SK-N-SH (cell line): ENCODE measurements at regions not wholly inside any gene's neighbourhood (a gene's known extent, or its start where the extent isn't known, plus 50 kb on each side); places are given as distances from the start of the nearest gene placed in this dataset.

ENCODE experiments used
- GABPA ChIP-seq: IDR thresholded peaks from 2 replicates; pipeline ENCODE4 v1.4.0; 2012; ENCODE audit warnings: low read depth, mild to moderate bottlenecking
- TAF1 ChIP-seq: IDR thresholded peaks from 2 replicates; pipeline ENCODE4 v1.6.1; 2012; ENCODE audit warnings: low read depth, mild to moderate bottlenecking, low read length, moderate library complexity, borderline replicate concordance

- TF ChIP-seq GABPA (no peak), TAF1 (no peak)
These were observed 1488.2 kb downstream of the FSTL5 start for GRCh38 chr4:160675550-160675949.
